CD4-positive, alpha-beta T cell (primary cell): ENCODE measurements at regions not wholly inside any gene's neighbourhood (a gene's known extent, or its start where the extent isn't known, plus 50 kb on each side); places are given as distances from the start of the nearest gene placed in this dataset.

Experiments
- ATAC-seq: fragments of 200-7000 bp; cut with Tn5 transposase; one replicate; pipeline ENCODE4 v1.10.0; 2022; ENCODE audit warnings: mild to moderate bottlenecking; ENCODE audit not compliant: poor library complexity
- CTCF ChIA-PET: fragments of 350-600 bp; sonication (Branson Sonifier 250); formaldehyde crosslinking; loops from one replicate; lab custom pipeline; 2021; ENCODE audit warnings: antibody characterized with exemption, inconsistent platforms; lab: Charles Lee
- POLR2A ChIA-PET: fragments of 350-600 bp; sonication (Branson Sonifier 250); formaldehyde crosslinking; loops from one replicate; lab custom pipeline; 2021; ENCODE audit warnings: antibody characterized with exemption, inconsistent platforms; lab: Charles Lee
- DNase-seq, 14 experiments: peaks; one replicate each; pipeline ENCODE4 v3.0.0-alpha.2; 2013 to 2020; ENCODE audit warnings: mixed read lengths in 2 of 14
- H3K27ac ChIP-seq, 2 donors: one replicate each; pipeline versions ENCODE4 v1.5.1 to v1.7.0; 2013; ENCODE audit warnings: low read length in 2 of 2, low read depth in 1 of 2, mild to moderate bottlenecking in 1 of 2
- H3K27me3 ChIP-seq, 2 experiments: 1 replicate in 1 of 2; 2 replicates in 1 of 2; pipeline versions ENCODE4 v1.6.1 to v1.7.0; 2013; ENCODE audit warnings: low read length in 2 of 2, control low read depth in 1 of 2, mild to moderate bottlenecking in 1 of 2, moderate library complexity in 1 of 2; ENCODE audit not compliant: insufficient read depth in 2 of 2, control insufficient read depth in 1 of 2
- H3K36me3 ChIP-seq: one replicate; pipeline ENCODE4 v1.6.1; 2013; ENCODE audit warnings: low read length, control low read depth; ENCODE audit not compliant: insufficient read depth
- H3K4me1 ChIP-seq: one replicate; pipeline ENCODE4 v1.6.1; 2013; ENCODE audit warnings: low read length, control low read depth; ENCODE audit not compliant: insufficient read depth
- H3K4me3 ChIP-seq: one replicate; pipeline ENCODE4 v1.5.1; 2013; ENCODE audit warnings: mild to moderate bottlenecking, low read length, moderate library complexity
- H3K9me3 ChIP-seq, 2 experiments: 1 replicate in 1 of 2; 2 replicates in 1 of 2; pipeline versions ENCODE4 v1.6.1 to v1.7.0; 2013; ENCODE audit warnings: low read length in 2 of 2, mild to moderate bottlenecking in 2 of 2, control low read depth in 1 of 2, moderate library complexity in 1 of 2; ENCODE audit not compliant: control insufficient read depth in 1 of 2, insufficient read depth in 1 of 2
- H3K27ac Mint-ChIP-seq: one replicate; pipeline ENCODE4 v1.8.0; 2020; ENCODE audit warnings: mixed read lengths
- H3K27me3 Mint-ChIP-seq: one replicate; pipeline ENCODE4 v1.8.0; 2021; ENCODE audit warnings: mixed read lengths
- H3K36me3 Mint-ChIP-seq: one replicate; pipeline ENCODE4 v1.8.0; 2021; ENCODE audit warnings: low read depth, mixed read lengths
- H3K4me1 Mint-ChIP-seq: one replicate; pipeline ENCODE4 v1.8.0; 2021; ENCODE audit warnings: low read depth, mixed read lengths
- H3K4me3 Mint-ChIP-seq: one replicate; pipeline ENCODE4 v1.8.0; 2020; ENCODE audit warnings: mild to moderate bottlenecking, mixed read lengths
- H3K9me3 Mint-ChIP-seq: one replicate; pipeline ENCODE4 v1.8.0; 2020; ENCODE audit warnings: mixed read lengths
- CTCF ChIP-seq: fragments of 200-600 bp; IDR thresholded peaks from one replicate; pipeline ENCODE4 v1.8.0; 2022; ENCODE audit warnings: antibody characterized with exemption, mild to moderate bottlenecking
- intact Hi-C, 2 experiments: fragments of 100-400 bp; cut with DNase I in 1 of 2; cut with micrococcal nuclease in 1 of 2; formaldehyde crosslinking; loops; one replicate each; pipeline versions ENCODE4 v1.15.1 to v1.9.0; 2023 to 2025; cut with DNase I, micrococcal nuclease

- no peaks in the 10 kb centered on the region for H3K36me3 ChIP-seq
- POLR2A ChIA-PET: no interaction called here
- no peaks in the 10 kb centered on the region for H3K4me1 ChIP-seq
- no peaks in the 10 kb centered on the region for H3K36me3 Mint-ChIP-seq
- no peaks in the 10 kb centered on the region for H3K4me1 Mint-ChIP-seq
- ATAC-seq (no peak), DNase-seq (no peak)
- no peaks in the 10 kb centered on the region for H3K27me3 Mint-ChIP-seq
- TF ChIP-seq CTCF: no peak
- H3K27me3 ChIP-seq: no peaks in the 10 kb centered on the region
- H3K9me3 Mint-ChIP-seq: peaks cover 2% of the 10 kb centered on the region
- H3K27ac Mint-ChIP-seq: no peak overlapping the region
- intact Hi-C loops: no loop called here
- no peak overlapping the region for H3K27ac ChIP-seq
- CTCF ChIA-PET: no interaction called here
- peaks cover 0 to 18% of the 10 kb centered on the region in 2 experiments for H3K9me3 ChIP-seq
- no peak overlapping the region for H3K4me3 Mint-ChIP-seq
- H3K4me3 ChIP-seq: no peak overlapping the region
These were observed 231.0 kb downstream of the UQCRFS1 start for GRCh38 chr19:28981994-28982393.

GRCh38 chr19:28981518-28981917 lies 231.4 kb downstream of the UQCRFS1 start:
- TF ChIP-seq CTCF: no peak

GRCh38 chr19:28980236-28980868 lies 232.6 kb downstream of the UQCRFS1 start:
- Histone ChIP-seq H3K4me1 (no peaks in the 10 kb centered on the region), H3K27ac (no peak overlapping the region), H3K27me3 (no peaks in the 10 kb centered on the region), H3K36me3 (no peaks in the 10 kb centered on the region), H3K4me3 (no peak overlapping the region), H3K9me3 (peaks cover 0 to 17% of the 10 kb centered on the region in 2 experiments)
- Mint-ChIP-seq H3K9me3 (no peaks in the 10 kb centered on the region), H3K27me3 (no peaks in the 10 kb centered on the region), H3K27ac (no peak overlapping the region), H3K4me1 (no peaks in the 10 kb centered on the region), H3K4me3 (no peak overlapping the region), H3K36me3 (no peaks in the 10 kb centered on the region)
- ChIA-PET POLR2A (no interaction called here), CTCF (no interaction called here)
- no peak for ATAC-seq
- intact Hi-C loops: no loop called here
- no peak for DNase-seq
- TF ChIP-seq CTCF: no peak

More at GRCh38 chr19:28981518-28981917, 231.4 kb downstream of the UQCRFS1 start:
- Mint-ChIP-seq H3K4me1 (no peaks in the 10 kb centered on the region), H3K36me3 (no peaks in the 10 kb centered on the region), H3K27me3 (no peaks in the 10 kb centered on the region), H3K27ac (no peak overlapping the region), H3K9me3 (no peaks in the 10 kb centered on the region), H3K4me3 (no peak overlapping the region)
- ChIA-PET POLR2A (no interaction called here), CTCF (no interaction called here)
- Histone ChIP-seq H3K27me3 (no peaks in the 10 kb centered on the region), H3K36me3 (no peaks in the 10 kb centered on the region), H3K27ac (no peak overlapping the region), H3K4me1 (no peaks in the 10 kb centered on the region), H3K4me3 (no peak overlapping the region), H3K9me3 (peaks cover 0 to 21% of the 10 kb centered on the region in 2 experiments)
- DNase-seq (no peak), ATAC-seq (no peak)
- intact Hi-C loops: no loop called here
